ENCODE measurements at regions not wholly inside any gene's neighbourhood (a gene's known extent, or its start where the extent isn't known, plus 50 kb on each side); places are given as distances from the start of the nearest gene placed in this dataset.
"Not testable (repeated sequence)": the region's sequence is repeated elsewhere in the genome, so short reads cannot be mapped to it uniquely, and the experiment has no call there.

DNA sequence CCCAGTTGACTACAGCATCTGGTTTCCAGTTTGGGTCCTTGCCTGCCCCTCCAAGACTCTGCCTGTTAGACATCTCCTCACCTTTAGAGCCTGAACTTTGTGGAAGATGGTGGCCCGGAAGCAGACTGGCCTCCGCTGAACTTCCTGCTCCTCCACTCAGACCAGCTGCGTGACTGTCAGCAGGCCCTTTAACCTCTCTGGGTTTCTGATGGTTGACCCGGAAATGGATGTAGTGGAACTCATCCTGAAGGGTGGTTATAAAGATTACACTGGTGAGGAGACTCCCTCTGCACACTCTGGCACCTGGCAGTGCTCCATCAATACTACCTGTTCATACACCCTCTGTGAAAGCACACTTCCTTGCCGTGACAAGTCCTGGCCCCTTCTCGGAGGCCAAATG, 151.9 kb upstream of the TLE3 start:
- DNase-seq (ENCODE audit: low read depth, low spot score): no peak

DNA sequence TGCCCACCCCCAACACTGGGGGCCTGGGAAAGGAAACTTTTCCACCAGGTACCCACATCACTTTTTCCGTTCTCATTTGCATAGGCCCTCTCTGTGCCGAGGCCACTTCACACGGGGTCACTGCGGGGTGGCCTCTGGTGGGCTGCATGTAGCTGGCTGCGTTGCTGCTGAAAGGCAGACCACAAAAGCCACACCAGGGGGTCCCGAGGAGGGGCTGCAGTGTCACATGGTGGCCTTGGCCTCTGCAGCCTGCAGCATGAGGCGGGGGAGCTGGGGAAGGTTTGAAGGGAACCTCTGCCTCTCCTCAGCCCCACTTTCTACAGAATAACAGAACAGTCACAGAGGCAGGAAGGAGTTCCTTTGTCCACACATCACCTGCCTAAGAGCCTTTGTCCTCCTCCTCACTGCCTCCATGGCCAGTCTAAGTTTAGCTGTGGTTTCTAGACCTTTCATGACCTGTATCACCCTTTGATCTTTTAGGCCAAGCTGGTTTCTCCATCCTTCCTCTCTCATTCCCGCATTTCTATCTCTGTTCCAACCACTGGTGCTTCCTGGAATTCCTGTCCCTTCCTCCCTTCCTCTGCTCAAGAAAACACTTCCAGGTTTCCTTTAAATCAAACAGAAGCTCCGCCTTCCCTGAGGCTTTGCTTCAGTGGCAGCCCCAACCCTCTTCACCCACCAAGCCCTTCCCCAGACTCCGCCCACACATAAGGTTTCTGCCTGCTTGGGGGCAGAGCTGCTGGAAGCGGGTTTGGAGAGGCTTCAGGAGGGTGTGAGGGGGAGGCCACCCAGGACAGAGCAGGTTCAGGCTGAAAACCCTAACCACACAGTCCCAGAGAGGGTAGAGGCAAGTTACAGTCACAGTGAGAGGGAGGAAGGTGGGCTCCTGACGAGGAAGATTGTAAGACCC, 150.7 kb upstream of the TLE3 start:
- no peak for DNase-seq (ENCODE audit: low read depth, low spot score)

DNA sequence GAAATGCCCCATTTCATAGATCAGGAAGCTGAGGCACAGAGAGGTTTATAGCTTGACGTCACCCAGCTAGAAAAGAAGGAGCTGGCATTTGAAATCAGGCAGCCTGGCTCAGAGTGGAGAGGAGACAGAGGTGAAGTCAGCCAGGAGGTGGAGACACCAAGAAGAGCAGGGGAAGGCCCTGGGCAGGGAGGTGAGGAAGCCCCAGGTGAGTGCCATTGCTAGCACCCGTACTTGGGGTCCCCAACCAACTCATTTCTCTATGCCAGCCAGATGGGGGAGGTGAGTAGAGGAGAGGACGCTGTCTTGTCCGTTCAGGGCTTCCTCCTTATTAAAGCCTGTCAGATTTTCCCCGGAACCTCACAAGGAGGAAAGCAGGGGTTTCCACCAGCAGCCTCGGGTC, 149.6 kb upstream of the TLE3 start:
- DNase-seq (ENCODE audit: low read depth, low spot score): no peak

DNA sequence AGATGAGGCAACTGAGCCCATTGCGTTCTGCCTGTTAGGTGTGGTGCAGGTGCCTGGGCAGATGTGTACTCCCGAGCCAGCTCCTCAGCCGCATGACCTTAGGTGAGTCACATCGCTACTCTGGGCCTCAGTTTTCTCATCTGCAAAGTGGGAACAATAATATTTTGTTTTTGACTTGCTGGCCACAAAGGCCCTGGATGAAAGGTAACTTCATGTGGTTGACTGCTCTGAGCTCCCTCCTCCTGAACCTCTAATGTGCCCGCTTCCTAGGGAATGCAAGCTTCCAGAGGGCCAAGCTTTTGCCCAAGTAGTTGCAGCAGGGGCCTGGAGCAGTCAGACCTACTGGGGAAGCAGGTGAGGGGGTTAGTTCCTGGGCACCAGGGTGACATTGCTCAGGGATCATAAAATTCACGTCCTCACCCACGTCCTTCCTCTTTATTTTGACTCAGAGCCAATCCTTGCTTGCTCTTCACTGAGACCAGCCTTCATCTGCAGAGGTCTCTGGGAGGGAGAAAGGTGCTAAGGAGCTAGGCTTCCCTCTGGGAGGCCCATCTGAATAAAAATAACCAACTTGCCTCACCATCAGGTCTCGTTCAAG, 149.0 kb upstream of the TLE3 start:
- no peak for DNase-seq (ENCODE audit: low read depth, low spot score)

DNA sequence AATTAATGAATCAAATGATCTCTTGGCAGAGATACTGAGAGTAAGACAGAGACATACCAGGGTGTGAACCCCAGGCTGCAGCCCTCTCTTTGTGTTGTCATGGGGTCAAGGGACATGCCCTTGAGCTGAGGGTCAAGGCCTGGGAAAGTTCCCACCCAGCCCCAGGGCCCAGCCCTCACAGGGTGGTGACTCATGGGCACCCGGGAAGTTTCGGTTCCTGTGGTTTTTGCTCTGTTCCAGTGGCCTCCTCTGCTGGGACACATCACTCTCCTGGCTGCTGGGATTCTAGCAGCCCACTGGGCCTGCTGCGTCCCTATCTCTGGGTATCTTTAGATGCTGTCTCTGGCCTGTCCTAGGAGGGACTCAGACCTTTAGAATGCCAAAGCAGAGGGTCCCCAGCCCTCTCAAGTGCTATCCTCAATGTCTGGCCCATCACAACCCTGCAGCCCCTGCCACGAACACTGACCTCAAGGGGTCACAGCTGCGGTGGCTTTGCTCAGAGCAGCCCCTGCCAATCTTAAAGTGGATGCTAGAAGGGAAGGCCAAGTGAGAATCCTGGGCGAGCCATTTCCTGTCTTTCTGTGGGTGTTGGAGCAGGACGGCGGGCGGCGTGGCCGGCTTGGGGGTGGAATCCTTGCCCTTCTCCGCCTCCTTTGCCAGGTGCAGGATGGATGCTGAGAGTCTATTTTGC, 148.4 kb upstream of the TLE3 start:
- DNase-seq (ENCODE audit: low read depth, low spot score): no peak

DNA sequence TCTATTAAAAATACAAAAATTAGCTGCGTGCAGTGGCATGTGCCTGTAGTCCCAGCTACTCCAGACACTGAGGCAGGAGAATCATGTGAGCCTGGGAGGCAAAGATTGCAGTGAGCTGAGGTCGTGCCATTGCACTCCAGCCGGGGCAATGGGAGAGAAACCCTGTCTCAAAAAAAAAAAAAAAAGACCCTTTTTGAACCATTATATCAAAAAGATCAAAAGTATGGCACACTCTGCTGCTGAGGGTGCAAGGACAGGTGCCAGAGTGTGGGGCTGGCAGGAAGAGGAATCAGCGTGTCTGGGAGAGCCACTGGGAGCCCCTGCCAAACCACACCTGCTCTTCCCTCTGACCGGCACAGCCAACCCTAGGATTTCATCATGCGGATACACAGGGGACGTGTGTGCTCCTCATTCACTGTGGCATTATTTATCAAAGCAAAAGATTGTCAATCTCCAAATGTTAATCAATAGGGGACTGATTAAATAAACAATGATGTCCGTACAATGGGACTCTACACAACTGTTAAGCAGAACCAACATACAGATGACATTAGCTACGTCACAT, 147.3 kb upstream of the TLE3 start:
- no peak for DNase-seq (ENCODE audit: low read depth, low spot score)

DNA sequence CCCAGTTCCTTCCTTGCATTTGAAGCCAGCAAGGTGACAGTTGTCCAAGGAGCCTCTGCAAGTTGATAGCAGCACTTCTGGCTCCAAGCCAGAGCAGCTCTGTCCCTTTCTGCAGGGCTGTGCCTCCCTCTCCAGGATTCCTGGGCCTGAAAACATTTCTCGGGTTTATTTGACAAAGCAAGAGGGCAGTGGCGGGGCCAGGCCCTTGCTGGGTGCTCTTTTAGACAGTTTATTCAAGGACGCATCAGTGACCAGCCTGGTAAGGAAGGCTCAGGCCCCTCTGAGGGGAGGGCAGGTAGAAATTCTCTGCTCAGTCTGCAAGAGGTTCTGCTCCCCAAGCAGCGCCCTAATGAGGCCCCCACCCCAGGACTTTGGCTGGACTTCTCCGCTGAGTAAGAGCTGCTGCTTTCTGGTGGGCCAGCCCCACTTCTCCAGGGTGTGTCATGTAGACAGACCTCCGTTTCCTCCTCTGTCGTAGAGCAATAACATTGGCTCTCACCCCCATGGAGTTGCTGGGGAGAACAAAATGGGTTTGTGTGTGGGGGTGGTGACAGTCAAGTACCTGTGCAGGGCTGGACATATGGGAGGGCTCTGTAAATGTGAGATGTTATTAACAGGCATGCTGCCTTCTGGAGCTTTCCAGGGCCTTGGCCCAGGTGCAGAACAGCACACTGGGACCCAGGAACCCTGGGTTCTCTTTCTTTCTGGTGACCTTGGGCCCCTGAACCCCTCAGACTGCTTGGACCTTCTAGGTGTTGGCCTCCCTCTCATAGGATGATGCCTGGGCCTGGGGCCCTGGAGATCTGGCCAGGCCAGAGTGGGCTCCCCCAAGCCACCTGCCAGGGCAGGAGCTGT, 146.2 kb upstream of the TLE3 start:
- DNase-seq (ENCODE audit: low read depth, low spot score): no peak

DNA sequence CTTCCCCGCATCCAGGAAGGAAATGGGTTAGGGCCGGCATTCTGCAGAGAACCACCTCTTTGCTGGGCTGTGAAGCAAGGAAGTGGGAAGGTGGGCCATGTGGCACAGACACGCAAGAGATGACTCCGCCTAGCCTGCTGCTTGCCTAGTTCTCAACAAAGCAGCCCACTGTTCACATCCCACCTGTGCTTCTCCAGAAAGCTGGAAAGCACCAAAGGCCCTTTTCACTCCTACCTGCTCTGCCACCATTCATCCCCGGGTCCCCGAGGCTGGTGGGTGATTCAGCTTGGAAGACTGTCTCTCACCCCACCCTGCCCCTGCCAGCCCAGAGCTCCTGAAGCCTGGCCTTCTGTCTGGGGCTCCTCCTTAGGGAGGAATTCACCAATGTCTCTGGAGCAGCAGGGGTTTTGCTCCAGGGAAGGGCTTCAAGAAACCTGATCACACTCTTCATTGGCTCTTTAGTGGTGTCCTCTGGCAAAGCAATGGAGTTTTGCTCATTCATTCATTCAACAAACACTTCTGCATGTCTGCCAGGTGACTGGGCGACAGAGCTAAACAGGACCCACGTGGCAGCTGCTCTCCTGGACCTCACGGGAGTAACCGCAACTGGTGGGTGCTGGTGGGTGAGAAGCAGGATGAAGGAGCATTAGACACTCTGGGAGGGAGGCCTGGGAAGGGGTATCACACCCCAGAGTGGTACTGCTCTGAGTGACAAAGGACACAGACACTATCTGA, 145.4 kb upstream of the TLE3 start:
- DNase-seq (ENCODE audit: low read depth, low spot score): no peak

DNA sequence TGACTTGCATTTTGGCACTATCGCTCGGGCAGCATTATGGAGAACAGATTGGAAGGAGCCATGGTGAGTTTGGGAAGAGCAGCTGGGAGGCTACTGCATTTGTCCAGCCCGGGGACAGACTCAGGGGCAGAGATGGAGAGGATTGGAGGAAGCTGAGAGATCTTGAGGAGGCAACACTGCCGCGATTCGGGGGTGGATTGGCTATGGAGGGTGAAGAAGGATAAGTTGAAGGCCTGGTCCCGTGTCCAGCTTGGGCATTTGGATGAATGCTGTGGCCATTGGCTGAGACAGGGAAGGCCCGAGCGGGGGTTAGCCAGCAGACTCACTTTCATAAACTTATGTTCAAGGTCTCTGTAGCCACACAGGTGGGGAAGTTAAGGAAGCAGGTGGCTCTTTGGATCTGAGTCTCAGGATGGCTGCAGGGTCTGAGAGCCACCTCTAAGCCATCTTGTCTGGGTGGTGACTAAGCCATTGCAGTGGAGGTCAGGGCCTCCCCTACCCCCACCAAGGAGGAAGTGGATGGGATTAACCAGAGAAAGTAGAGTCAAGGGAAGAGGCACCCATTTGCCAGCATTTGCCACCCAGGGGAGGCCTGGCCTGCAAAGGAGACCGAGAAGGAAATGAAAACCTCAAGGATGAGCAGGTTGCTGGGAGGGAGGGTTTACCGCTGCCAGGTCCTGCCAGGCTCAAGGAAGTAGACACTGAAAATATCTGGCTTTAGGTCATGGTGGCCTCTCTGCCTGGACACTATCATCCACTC, 144.0 kb upstream of the TLE3 start:
- no peak for DNase-seq (ENCODE audit: low read depth, low spot score)

DNA sequence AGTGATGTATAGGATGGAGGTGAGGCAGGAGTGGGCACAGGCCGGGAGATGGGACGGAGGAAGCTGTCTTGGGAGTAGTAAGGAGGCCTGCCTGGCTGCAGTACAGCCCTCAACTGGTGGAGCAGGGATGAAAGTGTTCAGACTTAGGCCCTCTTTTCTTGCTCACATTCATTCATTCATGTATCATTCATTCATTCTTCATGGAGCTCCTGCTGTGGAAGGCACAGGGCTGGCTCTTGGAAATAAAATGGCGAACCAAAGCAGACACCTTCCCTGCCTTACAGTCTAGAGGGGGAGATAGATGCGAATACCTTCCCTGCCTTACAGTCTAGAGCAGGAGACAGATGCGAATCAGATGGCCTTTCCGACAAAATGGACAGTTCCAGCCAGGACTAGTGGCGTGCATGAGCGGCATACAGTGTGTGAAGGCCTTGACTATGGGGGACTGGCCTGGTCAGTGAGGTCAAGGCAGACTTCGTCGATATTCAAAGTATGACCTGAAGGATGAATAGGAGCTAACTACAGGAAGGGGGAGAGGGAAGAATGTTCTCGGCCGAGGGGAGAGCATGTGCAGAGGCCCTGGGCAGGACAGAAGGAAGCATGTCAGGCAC, 143.2 kb upstream of the TLE3 start:
- no peak for DNase-seq (ENCODE audit: low read depth, low spot score)

DNA sequence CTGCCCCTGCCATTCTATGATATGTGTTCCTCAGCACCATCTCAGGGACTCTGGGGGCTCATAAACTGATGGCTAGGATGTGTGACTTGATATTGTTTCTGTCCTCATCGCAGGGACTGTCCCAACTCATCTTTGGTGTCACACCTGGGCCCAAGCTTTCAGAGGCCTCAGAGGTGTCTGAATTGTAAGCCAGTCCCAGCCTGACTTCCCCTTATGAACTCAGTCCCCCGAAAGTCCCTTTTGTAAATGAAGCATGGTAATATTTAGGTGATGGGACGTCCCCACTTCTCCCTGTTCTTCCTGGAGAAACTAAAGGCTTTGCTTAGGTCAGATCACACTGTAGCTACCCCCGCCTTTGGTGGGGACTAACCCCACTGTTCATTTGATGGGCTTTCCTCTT, 142.4 kb upstream of the TLE3 start:
- DNase-seq (ENCODE audit: low read depth, low spot score): no peak

DNA sequence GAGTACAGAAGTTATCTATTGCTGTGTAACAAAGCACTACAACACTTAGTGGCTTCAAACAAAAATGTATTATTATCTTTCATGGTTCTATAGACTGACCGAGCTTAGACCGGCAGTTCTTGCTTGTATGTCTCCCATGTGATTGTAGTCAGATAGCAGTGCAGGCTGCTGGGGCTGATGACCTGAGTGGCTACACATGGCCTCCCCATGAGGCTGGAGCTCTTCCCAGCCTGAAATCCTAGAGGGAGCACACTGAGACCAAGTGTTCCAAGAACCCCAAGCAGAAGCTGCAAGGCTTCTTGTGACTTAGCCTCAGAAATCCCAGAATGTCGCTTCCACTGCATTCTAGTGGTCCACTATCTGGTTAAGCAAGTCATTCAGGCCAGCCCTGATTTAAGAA, 141.2 kb upstream of the TLE3 start:
- DNase-seq (ENCODE audit: low read depth, low spot score): no peak

DNA sequence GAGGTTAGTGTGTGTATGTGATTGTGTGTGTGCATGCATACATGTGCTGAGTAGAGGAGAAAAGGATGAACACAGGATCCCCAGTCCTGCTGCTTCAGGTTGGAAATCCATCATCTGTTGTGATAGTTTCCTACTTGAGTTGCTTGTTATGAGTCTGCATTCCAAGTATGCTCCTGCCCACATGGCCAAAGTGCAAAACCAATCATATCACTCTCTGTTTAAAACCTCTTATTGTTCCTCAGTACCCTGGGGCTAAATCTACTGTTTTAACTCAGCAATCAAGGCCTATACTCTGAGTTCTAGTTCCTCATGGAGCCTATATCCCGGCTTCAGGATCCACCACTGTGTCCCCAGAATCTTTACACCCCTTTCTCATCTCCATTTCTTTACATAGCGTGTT, 139.9 kb upstream of the TLE3 start:
- no peak for DNase-seq (ENCODE audit: low read depth, low spot score)

DNA sequence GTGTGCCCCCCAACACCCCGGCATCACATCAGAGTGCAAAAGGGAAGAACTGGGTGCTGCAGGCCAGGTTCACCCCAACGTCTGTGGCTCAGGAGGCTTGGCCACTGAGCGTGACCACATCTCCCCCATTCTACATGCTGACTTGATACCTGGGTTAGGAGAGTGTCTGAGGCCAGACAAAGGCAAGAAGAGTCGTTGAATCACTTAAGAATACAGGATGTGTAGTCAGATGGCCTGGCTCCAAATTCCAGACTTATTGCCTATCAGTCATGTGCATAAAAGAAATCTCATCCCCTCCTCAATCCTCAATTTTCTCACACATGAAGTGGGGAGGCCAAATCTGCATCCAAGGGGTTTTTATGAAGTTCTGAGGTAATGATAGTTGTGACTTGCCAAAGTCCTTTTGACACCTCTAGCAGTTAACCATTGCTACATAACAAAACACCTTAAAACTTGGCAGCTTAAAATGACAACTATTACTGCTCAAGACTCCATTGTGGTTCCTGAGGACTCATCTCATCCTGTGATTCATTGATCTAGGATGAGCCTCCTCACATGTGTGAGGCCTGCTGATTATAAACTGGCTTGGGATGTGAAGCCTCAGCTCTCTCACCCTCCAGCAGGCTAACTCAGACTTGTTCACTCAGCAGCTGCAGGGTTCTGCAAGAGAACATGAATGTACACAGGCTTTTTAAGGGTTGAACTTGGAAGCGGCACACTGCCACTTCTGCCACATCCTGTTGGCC, 138.8 kb upstream of the TLE3 start:
- no peak for DNase-seq (ENCODE audit: low read depth, low spot score)

DNA sequence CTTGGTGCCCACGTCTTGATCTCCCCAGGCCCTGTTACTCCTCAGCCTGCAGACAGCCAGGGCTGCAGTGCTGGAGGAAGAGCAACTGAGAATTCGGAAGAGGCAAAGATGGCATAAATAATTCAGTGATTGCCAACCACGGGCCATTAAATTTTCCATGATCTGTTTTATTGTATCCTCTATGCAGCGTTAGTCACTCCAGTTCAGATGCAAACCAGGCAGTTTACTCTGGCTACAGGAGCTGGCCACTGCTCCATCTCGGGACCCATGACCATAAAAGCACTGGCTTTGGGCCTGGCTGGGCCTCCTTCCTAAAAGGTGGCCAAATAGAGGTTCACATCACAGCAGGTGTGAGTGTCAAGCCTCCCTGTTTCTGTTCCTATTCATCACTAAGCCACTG, 137.6 kb upstream of the TLE3 start:
- no peak for DNase-seq (ENCODE audit: low read depth, low spot score)

DNA sequence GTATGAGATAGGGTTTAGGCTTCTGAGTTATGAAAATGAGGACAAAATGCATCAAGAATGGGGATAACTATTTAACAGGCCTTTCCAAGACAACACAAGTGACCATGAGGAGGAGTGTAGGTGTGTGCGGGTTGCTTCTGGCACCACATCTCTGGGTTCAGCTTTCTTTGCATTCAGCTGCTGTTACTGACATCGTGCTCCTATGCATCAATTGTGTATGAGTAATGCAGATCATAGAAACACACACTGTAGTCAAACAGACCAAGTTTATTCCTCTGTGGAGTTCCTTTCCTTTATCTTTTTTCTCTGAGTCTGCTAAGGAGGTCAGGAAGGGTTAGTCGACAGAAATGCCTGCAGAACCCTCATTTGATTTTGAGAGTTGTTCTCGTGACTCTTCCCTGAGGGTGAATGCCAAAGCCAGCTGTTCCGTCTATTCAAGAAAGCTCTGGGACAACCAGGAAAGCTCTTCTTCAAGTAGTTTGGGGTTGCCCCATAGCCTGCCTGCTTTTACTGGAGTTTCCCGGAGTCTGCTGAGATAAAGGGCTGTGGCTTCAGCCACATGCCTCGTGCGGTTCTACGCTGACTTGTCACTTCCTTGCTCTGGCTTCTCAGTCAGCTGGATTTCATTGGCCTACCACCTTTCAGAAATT, 136.7 kb upstream of the TLE3 start:
- DNase-seq (ENCODE audit: low read depth, low spot score): no peak

DNA sequence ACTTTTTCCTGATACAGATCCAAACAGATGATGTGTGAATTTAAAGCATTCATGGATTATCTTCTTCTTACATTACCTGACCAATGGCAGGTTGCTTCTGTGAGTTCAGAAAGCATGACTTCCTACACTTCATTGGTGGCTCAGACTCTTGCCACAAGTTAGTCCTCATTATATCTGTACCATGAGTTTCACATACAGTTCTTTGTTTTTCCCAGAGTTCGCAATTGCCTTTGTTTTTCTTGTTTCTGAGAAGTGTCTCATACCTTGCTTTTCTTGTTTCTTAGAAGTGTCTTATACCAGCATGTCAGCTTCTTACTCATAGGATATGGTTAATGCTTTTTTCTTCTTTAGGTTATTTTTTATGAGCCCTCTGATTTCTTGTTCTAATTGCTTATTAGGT, 133.8 kb upstream of the TLE3 start:
- no peak for DNase-seq (ENCODE audit: low read depth, low spot score)

DNA sequence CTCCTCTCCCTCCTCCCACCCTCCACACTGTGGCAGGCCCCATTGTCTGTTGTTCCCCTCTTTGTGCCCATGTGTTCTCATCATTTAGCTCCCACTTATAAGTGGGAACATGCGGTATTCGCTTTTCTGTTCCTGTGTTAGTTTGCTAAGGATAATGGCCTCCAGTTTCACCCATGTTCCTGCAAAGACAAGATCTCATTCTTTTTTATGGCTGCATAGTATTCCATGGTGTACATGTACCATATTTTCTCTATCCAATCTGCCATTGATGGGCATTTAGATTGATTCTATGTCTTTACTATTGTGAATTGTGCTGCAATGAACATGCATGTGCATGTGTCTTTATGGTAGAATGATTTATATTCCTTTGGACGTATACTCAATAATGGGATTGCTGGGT, 130.2 kb upstream of the TLE3 start:
- DNase-seq (ENCODE audit: low read depth, low spot score): not testable (repeated sequence)

All from activated naive CD8-positive, alpha-beta T cell treated with anti-CD3 and anti-CD28 coated beads, Interleukin-2, amount 50 U/mL, for 16 hours (primary cell).